ENCODE measurements at regions not wholly inside any gene's neighbourhood (a gene's known extent, or its start where the extent isn't known, plus 50 kb on each side); places are given as distances from the start of the nearest gene placed in this dataset.

DNA sequence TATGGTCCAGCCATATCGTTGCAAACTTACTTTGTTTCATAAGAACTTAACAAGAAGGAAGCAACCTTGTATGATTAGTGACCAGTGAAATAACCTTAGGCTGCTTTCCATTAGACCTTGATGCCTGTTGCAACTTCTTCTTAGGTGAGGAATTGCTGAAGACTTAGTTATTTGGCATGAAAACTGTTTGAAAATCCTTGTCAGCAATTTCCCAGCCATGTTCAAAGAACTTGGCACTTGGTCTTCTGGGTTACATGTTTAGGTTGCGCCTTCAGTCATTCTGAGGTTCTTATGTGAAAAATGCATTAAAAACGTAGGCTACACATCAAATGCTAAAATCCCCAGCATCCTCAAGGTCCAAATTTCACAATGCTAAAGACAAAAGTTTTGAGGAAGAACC lies 232.0 kb upstream of the CEP162 start:
- DNase-seq, result no peak

GRCh38 chr6:84458271-84458670 lies 230.8 kb upstream of the CEP162 start:
- no peak for DNase-seq

GRCh38 chr6:84457276-84457675 lies 229.8 kb upstream of the CEP162 start:
- no peak for DNase-seq

DNA sequence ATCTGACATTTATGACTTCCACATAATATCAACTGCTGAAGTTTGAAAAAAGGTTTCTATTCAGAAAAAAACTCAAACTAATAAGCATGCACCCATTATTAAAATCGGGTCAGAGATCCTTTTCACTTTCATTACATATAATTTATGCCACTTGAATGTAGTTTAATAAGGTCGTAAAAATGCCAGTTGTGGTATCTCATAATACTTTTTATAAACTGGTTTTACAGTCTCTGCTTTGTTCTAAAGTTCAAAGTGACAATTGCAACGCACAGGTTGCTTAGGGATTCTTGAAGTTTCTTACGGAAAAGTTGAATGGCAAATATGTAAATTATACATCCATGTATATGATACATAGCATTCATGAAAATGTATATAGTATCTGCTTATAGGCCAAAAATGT lies 229.4 kb upstream of the CEP162 start:
- no peak for DNase-seq

DNA sequence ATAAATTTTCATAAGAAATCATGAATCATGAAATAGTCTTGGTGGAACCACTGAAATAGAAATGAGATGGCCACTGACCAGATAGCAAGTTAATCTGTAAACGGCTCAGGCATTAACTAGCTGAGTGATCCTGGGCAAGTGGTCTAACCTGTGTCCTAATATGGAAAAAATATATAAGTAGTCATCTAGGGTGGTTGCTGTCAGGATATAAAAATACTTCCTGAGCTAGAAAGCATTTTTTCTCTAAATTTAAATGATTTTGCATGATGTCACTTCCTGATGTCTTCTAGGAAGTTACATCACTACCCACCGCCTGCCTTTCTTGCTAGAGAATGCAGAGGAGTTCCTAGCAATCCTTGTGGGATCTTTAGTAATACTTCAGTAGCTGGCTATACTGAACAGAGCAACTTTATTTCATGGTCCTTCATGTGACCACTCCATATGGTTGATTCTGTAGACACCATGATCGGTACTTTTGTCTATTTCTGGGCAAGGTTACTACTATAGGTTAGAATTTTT lies 228.1 kb upstream of the CEP162 start:
- no peak for DNase-seq

DNA sequence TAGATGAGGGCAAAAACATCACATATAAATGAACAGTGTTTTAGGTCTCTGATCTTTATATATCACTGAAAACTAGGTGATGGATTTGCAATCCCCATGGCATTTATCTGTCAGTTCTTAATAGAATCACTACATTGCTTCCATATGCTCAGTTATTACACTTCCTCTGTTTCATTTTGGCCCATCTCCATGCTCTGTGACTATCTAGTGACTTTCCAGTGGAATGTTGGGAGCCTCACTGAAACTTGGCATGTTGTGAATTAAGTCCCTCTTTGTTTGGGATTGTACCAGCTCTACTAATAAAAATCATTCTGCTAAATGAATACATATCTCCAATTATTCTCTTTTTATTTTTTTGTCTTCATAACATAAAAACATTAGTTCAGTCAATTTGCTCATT lies 226.1 kb upstream of the CEP162 start:
- no peak for DNase-seq

GRCh38 chr6:84450018-84450417 lies 222.6 kb upstream of the CEP162 start:
- DNase-seq, result no peak

DNA sequence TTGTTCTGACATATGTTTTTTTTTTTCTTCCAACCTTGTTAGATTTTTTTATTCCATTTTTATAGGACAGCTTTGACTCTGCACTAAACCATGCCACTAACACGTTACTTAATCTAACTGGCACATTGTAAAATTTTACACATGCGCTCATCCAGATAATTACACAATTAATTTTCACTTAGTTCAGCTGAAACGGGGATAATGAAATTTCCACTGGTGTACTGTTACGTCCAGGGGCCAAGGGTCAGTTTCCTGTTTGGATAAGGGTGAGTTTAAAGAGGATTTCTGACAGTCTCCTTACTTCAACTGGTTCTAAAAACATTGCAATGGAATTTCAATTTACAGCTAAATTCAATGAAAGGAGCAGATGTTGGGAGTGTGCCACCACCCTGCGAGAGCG lies 221.8 kb upstream of the CEP162 start:
- DNase-seq, result no peak

DNA sequence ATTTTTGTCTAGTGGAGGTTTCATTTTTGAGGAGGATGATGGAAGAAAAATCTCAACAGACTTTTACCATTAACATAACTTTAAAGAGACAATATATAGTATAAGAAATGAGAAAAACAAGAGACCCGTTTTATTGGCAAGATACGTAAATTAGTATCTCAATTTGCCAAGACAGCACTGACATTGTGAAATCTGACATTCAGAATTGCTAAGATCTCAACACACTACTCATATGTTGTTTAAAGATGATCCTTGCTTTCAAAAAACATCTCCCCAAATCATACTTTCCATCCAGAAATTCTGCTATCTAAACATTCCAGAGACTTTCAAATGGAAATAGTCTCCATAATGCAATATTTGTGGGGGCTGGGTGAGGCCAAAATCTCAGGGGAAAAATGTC lies 220.9 kb upstream of the CEP162 start:
- no peak for DNase-seq

GRCh38 chr6:84447651-84448050 lies 220.2 kb upstream of the CEP162 start:
- peak; percentile 4 for DNase-seq

DNA sequence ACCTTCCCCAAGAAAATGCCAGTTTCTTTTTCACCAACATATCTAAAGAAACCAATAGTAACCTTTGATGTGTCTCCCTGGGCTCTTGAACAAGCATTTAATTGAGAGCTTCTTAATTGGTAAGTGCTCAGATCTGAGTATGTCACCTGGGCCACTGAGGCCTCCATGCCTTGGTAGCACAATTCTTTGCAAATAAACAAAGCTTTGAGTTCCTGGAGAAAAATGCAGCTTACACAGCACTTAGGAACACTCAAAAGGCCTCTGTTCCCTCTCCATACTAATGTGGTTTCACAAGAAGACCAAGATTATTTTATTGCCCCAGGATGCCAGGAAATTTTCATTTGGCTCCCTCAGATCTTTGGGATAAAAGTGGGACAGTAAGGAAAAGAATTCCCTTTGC lies 217.6 kb upstream of the CEP162 start:
- no peak for DNase-seq

DNA sequence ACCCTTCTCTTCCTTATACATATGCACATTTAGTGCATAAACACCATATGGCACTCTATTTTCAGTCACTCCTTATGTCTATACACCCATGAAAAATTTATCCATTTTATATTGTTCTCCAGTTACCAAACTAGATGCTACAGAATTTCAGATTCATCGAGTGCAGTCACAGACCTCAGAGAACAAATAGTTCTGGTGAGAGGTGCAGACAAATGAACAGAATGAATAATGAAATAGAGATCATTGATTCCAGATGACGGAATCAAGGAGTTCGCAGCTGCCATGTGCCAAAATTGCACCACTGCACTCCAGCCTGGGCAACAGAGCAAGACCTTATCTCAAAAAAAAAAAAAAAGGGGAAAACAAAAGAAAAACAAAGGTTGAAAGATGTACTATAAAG lies 214.8 kb upstream of the CEP162 start:
- no peak for DNase-seq

GRCh38 chr6:84441456-84441855 lies 214.0 kb upstream of the CEP162 start:
- no peak for DNase-seq

- no peak for DNase-seq
These were observed 207.1 kb upstream of the CEP162 start for GRCh38 chr6:84434550-84434949.

DNA sequence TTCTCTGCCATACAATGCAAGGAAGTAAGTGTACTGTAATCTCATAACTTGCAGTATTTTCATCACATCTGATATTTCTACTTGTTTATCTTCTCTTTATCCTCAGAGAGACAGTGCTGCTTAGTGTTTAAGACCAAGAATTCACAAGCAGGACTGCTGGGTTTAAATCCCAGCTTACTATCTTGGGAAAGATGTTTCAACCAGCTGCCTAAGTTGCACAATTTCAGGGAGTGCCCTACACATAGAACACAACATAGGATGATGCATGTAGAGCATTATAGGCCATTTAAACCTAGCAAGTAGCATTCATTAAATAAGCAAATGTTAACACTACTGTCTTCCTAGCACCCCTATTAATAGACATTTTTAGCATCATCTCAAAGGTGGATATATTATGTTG lies 205.2 kb upstream of the CEP162 start:
- no peak for DNase-seq

- peak; percentile 60 for DNase-seq
These were observed 201.0 kb upstream of the CEP162 start for GRCh38 chr6:84428300-84428907.

- peak; percentile 8 for DNase-seq
These were observed 198.7 kb upstream of the CEP162 start for GRCh38 chr6:84425971-84426705.

DNA sequence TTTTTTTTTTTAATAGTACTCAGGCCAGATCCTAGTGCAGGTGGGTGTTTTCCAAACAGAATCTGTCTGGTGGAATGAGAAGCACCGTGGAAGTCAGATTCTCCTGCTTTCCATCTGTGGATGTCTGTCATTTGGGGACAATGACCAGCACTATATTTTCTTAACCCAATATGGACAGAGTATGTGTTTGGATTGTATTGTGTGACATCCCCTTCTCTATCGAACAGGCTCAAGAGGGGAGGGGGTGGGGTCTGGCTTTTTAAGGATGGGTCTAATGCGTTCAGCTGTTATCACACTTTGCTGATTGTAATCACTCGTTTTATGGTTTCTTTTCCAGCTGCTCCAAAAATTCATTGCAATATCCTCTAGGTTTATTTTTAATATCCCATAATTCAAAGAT lies 197.5 kb upstream of the CEP162 start:
- DNase-seq, result no peak

- DNase-seq, result peak; percentile 63
These were observed 195.0 kb upstream of the CEP162 start for GRCh38 chr6:84422380-84422968.

DNA sequence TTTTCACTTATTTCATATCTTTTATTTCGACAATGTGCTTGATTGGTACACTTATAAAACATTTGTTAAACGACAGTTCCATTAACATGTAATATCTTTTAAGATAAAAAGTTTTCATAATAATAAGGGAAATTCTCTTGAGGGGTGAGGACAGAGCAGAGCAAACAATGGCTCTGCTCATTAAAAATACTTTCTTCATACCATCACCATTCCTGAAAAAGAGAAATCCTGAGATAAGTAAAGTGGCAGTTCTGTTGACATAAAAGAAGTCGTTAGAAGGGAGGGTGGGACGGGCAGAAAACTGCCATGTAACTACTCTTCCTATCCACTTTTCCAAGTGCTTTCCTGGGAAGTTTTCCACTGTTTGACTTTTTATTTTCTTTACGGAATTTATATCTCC lies 193.6 kb upstream of the CEP162 start:
- DNase-seq, result no peak

DNA sequence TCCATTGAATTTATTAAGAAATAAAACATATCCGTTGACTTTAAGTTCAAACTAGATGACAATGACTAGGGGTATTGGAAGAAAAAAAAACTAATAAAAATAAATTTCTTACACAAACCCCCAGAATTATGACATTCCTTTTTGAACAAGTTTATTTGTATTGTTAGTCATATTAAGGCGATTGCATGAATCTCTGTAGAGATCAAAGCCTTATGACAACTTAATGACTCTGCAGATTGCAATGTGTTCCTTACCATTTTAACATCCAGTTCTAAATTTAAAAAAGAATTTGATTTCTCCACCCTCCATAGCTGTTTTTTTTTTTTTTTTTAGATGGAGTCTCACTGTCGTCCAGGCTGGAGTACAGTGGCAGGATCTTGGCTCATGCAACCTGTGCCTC lies 189.8 kb upstream of the CEP162 start:
- no peak for DNase-seq

DNA sequence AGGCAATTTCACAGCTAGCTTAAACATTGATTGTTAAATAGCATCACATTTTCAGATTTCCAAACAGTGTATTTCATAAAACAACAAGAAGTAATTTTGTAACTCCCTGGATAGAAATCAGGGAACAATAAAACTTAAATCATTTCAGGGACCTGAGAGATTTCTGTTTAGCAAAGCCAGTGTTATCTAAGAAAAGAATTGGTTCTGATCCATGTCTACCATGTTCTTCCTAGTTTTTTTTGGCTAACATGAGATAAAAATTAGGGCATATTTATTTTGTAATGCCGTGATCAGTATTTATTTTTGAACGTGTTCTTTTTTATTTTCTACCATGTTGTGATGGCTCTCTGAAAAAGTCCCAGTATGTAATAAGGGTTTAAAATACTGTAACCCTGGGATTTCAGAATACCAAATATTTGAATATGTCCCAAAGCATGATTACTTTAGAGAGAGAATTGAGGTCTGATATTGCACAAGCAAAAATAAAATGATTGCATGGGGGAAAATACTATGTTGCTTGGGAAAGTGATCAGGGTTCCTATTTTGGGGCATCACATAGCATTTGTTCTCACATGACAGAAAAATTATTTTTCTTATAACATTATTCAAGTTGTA lies 188.7 kb upstream of the CEP162 start:
- DNase-seq, result no peak

GRCh38 chr6:84415517-84415916 lies 188.1 kb upstream of the CEP162 start:
- DNase-seq, result no peak

DNA sequence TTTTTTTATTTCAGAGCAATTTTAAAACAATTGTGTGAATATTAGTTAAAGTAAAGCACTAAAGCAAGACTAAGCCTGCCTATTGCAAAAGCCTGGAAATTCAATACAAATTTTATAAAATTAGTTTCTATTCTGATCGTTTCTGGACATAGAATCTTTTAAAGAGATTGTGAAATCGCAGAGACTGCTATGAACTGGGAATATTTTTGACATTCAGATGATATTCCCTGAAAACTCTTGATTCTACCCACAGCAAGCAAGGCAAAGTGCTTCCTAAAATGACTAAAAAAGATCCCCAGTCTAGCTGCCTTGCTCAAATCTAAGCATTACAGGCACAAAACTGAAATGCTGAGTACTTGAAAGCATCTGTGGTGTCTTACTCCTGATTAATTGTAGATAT lies 187.6 kb upstream of the CEP162 start:
- no peak for DNase-seq
